H9 (cell line): ENCODE measurements at regions not wholly inside any gene's neighbourhood (a gene's known extent, or its start where the extent isn't known, plus 50 kb on each side); places are given as distances from the start of the nearest gene placed in this dataset.

ENCODE experiments used
- DNase-seq: peaks from one replicate; pipeline ENCODE4 v3.0.0-alpha.2; 2017
- H2AFZ ChIP-seq: one replicate; pipeline ENCODE4 v1.6.1; 2013; ENCODE audit warnings: mild to moderate bottlenecking, low read length, control low read depth, moderate library complexity
- H2AK5ac ChIP-seq: 2 replicates; pipeline ENCODE4 v1.6.1; 2013; ENCODE audit warnings: low read length, control low read depth, mixed read lengths; ENCODE audit not compliant: insufficient read length
- H2BK120ac ChIP-seq: one replicate; pipeline ENCODE4 v1.6.1; 2013; ENCODE audit warnings: low read depth, mild to moderate bottlenecking, low read length, control low read depth, inconsistent platforms; ENCODE audit not compliant: poor library complexity, severe bottlenecking
- H2BK12ac ChIP-seq: 2 replicates; pipeline ENCODE4 v1.6.1; 2013; ENCODE audit warnings: low read length, control low read depth, mixed read lengths, low read depth; ENCODE audit not compliant: insufficient read length
- H2BK15ac ChIP-seq: 2 replicates; pipeline ENCODE4 v1.6.1; 2013; ENCODE audit warnings: low read depth, low read length, control low read depth
- H2BK20ac ChIP-seq: one replicate; pipeline ENCODE4 v1.6.1; 2013; ENCODE audit warnings: low read depth, mild to moderate bottlenecking, low read length, control low read depth, inconsistent platforms; ENCODE audit not compliant: poor library complexity, severe bottlenecking
- H2BK5ac ChIP-seq: 2 replicates; pipeline ENCODE4 v1.6.1; 2013; ENCODE audit warnings: low read length, control low read depth, mixed read lengths; ENCODE audit not compliant: insufficient read length
- H3K14ac ChIP-seq: 2 replicates; pipeline ENCODE4 v1.6.1; 2013; ENCODE audit warnings: low read length, control low read depth; ENCODE audit not compliant: insufficient read depth
- H3K18ac ChIP-seq: 2 replicates; pipeline ENCODE4 v1.6.1; 2013; ENCODE audit warnings: low read depth, mild to moderate bottlenecking, mixed read lengths, low read length, control low read depth; ENCODE audit not compliant: insufficient read length
- H3K23ac ChIP-seq: 2 replicates; pipeline ENCODE4 v1.6.1; 2013; ENCODE audit warnings: low read length, control low read depth, mixed read lengths, low read depth; ENCODE audit not compliant: insufficient read length
- H3K23me2 ChIP-seq: 2 replicates; pipeline ENCODE4 v1.6.1; 2013; ENCODE audit warnings: low read depth, mild to moderate bottlenecking, mixed read lengths, low read length, control low read depth; ENCODE audit not compliant: insufficient read length, poor library complexity, severe bottlenecking
- H3K27ac ChIP-seq: 2 replicates; pipeline ENCODE4 v1.5.1; 2013; ENCODE audit warnings: low read length, control low read depth, mixed read lengths, low read depth; ENCODE audit not compliant: insufficient read length
- H3K27me3 ChIP-seq: 2 replicates; pipeline ENCODE4 v1.6.1; 2013; ENCODE audit warnings: low read length, control low read depth, inconsistent platforms; ENCODE audit not compliant: insufficient read depth
- H3K4ac ChIP-seq: 2 replicates; pipeline ENCODE4 v1.6.1; 2013; ENCODE audit warnings: low read depth, mild to moderate bottlenecking, control low read depth, inconsistent platforms, low read length, moderate library complexity
- H3K4me1 ChIP-seq: 2 replicates; pipeline ENCODE4 v1.6.1; 2013; ENCODE audit warnings: low read length, control low read depth, inconsistent platforms; ENCODE audit not compliant: insufficient read depth
- H3K4me2 ChIP-seq: 2 replicates; pipeline ENCODE4 v1.6.1; 2013; ENCODE audit warnings: low read length, control low read depth, mixed read lengths; ENCODE audit not compliant: insufficient read length, insufficient read depth
- H3K56ac ChIP-seq: 2 replicates; pipeline ENCODE4 v1.6.1; 2013; ENCODE audit warnings: low read depth, mild to moderate bottlenecking, mixed read lengths, low read length, control low read depth; ENCODE audit not compliant: insufficient read length
- H3K79me1 ChIP-seq: 2 replicates; pipeline ENCODE4 v1.6.1; 2013; ENCODE audit warnings: low read depth, mild to moderate bottlenecking, moderate library complexity, low read length, control low read depth, inconsistent platforms; ENCODE audit not compliant: insufficient read depth, poor library complexity, severe bottlenecking
- H3K79me2 ChIP-seq: 2 replicates; pipeline ENCODE4 v1.6.1; 2013; ENCODE audit warnings: low read length, control low read depth, inconsistent platforms; ENCODE audit not compliant: insufficient read depth
- H3K9ac ChIP-seq: 2 replicates; pipeline ENCODE4 v1.6.1; 2013; ENCODE audit warnings: low read length, control low read depth, mixed read lengths; ENCODE audit not compliant: insufficient read length; ENCODE audit errors: extremely low read depth
- H3K9me3 ChIP-seq: one replicate; pipeline ENCODE4 v1.6.1; 2013; ENCODE audit warnings: low read depth, low read length, inconsistent platforms; ENCODE audit not compliant: control insufficient read depth
- H3T11ph ChIP-seq: one replicate; pipeline ENCODE4 v1.6.1; 2013; ENCODE audit warnings: mild to moderate bottlenecking, low read length, control low read depth, inconsistent platforms
- H4K20me1 ChIP-seq: one replicate; pipeline ENCODE4 v1.6.1; 2013; ENCODE audit not compliant: control insufficient read depth, insufficient read length, insufficient read depth
- H4K5ac ChIP-seq: 2 replicates; pipeline ENCODE4 v1.6.1; 2013; ENCODE audit warnings: low read depth, mild to moderate bottlenecking, mixed read lengths, low read length, control low read depth; ENCODE audit not compliant: insufficient read length
- H4K8ac ChIP-seq: replicated peaks from 2 replicates; pipeline ENCODE4 v1.6.1; 2013; ENCODE audit warnings: low read length, control low read depth, mixed read lengths, low read depth; ENCODE audit not compliant: insufficient read length
- H4K91ac ChIP-seq: 2 replicates; pipeline ENCODE4 v1.6.1; 2013; ENCODE audit warnings: low read depth, mild to moderate bottlenecking, moderate library complexity, mixed read lengths, low read length, control low read depth; ENCODE audit not compliant: insufficient read length
- H3K27ac Mint-ChIP-seq, 3 experiments: 2 replicates in 2 of 3; 3 replicates in 1 of 3; pipeline ENCODE4 v1.8.0; 2020 to 2021; ENCODE audit warnings: mixed read lengths in 3 of 3, mild to moderate bottlenecking in 1 of 3, moderate library complexity in 1 of 3
- H3K27me3 Mint-ChIP-seq: 2 replicates; pipeline ENCODE4 v1.8.0; 2021; ENCODE audit warnings: low read depth, mild to moderate bottlenecking, moderate library complexity, mixed read lengths
- H3K36me3 Mint-ChIP-seq, 3 experiments: 2 replicates in 2 of 3; 3 replicates in 1 of 3; pipeline ENCODE4 v1.8.0; 2020 to 2021; ENCODE audit warnings: low read depth in 3 of 3, mixed read lengths in 3 of 3; ENCODE audit not compliant: insufficient read depth in 1 of 3
- H3K4me1 Mint-ChIP-seq, 2 experiments: 2 replicates each; pipeline ENCODE4 v1.8.0; 2020; ENCODE audit warnings: mixed read lengths in 2 of 2
- H3K4me3 Mint-ChIP-seq, 2 experiments: 2 replicates in 1 of 2; 3 replicates in 1 of 2; pipeline ENCODE4 v1.8.0; 2020 to 2021; ENCODE audit warnings: mild to moderate bottlenecking in 2 of 2, mixed read lengths in 2 of 2, moderate library complexity in 1 of 2
- H3K9me3 Mint-ChIP-seq, 2 experiments: 2 replicates in 1 of 2; 3 replicates in 1 of 2; pipeline ENCODE4 v1.8.0; 2020; ENCODE audit warnings: mild to moderate bottlenecking in 2 of 2, mixed read lengths in 2 of 2, moderate library complexity in 1 of 2
- WGBS: extraction: QIAGEN DNeasy Blood & Tissue Kit; methylation state at CpG from one replicate; pipeline ENCODE4 v1.1.7; 2013; ENCODE audit warnings: missing lambda C conversion rate, low lambda C conversion rate, mixed read lengths; ENCODE audit not compliant: insufficient read length; ENCODE audit errors: extremely low coverage; 5-methylcytosine and 5-hydroxymethylcytosine counted together
- TF ChIP-seq, protein P1 (sequence below): fragments of 200-600 bp; sonication (generic); conservative IDR thresholded peaks from 3 replicates; pipeline ENCODE4 v1.8.0; 2021; ENCODE audit warnings: antibody characterized with exemption, mild to moderate bottlenecking

DNA sequence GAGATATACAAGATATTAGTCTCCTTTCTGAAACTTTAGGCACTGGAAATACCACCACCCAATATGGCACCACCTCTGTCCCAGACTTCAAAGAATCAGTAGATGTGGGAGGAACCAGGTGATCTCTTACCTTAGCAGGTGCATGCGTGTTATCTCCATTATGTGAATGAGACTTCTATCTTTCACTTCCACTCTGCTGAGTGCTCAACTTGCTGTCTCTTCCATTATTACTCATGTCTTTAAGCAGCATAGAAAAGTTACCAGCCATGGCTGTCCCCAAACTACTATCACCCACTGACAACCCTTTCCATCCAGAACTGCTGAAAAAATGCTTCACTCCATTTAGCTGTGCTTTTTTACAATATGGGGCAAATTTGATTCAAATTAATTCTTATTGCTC lies 101.5 kb upstream of the PRSS1 start:
- no peaks in the 10 kb centered on the region; the same call in 1 of the 2 replicates for H3K27me3 ChIP-seq
- H4K5ac ChIP-seq: no peak overlapping the region
- Mint-ChIP-seq H3K27me3 (peaks cover 7% of the 10 kb centered on the region), H3K9me3 (no peaks in the 10 kb centered on the region; a peak in 2 of 5 replicates), H3K4me1 (0 out of 4 replicates have a peak, but pooled peaks cover 0 to 2% of the 10 kb centered on the region in 2 experiments), H3K27ac (no peak overlapping the region), H3K36me3 (no peaks in the 10 kb centered on the region), H3K4me3 (no peak overlapping the region)
- no peaks in the 10 kb centered on the region for H3K9me3 ChIP-seq
- H3K79me1 ChIP-seq: no peaks in the 10 kb centered on the region
- no peak overlapping the region for H2BK20ac ChIP-seq
- H2AFZ ChIP-seq: no peak overlapping the region
- no peak overlapping the region for H2BK15ac ChIP-seq
- no peak overlapping the region for H3K4me2 ChIP-seq
- no peak overlapping the region for H2BK120ac ChIP-seq
- TF ChIP-seq, protein P1, sequence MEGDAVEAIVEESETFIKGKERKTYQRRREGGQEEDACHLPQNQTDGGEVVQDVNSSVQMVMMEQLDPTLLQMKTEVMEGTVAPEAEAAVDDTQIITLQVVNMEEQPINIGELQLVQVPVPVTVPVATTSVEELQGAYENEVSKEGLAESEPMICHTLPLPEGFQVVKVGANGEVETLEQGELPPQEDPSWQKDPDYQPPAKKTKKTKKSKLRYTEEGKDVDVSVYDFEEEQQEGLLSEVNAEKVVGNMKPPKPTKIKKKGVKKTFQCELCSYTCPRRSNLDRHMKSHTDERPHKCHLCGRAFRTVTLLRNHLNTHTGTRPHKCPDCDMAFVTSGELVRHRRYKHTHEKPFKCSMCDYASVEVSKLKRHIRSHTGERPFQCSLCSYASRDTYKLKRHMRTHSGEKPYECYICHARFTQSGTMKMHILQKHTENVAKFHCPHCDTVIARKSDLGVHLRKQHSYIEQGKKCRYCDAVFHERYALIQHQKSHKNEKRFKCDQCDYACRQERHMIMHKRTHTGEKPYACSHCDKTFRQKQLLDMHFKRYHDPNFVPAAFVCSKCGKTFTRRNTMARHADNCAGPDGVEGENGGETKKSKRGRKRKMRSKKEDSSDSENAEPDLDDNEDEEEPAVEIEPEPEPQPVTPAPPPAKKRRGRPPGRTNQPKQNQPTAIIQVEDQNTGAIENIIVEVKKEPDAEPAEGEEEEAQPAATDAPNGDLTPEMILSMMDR: no peak
- H3K23ac ChIP-seq: no peak overlapping the region
- H2BK5ac ChIP-seq: no peak overlapping the region
- no peak overlapping the region for H3K56ac ChIP-seq
- no peak for DNase-seq
- no peaks in the 10 kb centered on the region for H3K23me2 ChIP-seq
- H3K14ac ChIP-seq: no peak overlapping the region
- H3K79me2 ChIP-seq: no peaks in the 10 kb centered on the region
- no peak overlapping the region for H4K8ac ChIP-seq
- H3T11ph ChIP-seq: no peak overlapping the region
- no peak overlapping the region for H2AK5ac ChIP-seq
- H2BK12ac ChIP-seq: no peak overlapping the region
- H4K20me1 ChIP-seq: no peaks in the 10 kb centered on the region
- H4K91ac ChIP-seq: no peak overlapping the region
- WGBS: no CpG with 5 or more reads among the region's 1 CpG
- no peak overlapping the region for H3K4ac ChIP-seq
- H3K27ac ChIP-seq: no peak overlapping the region
- H3K18ac ChIP-seq: no peak overlapping the region
- H3K9ac ChIP-seq: no peak overlapping the region
- no peaks in the 10 kb centered on the region for H3K4me1 ChIP-seq
